ENCODE measurements at regions not wholly inside any gene's neighbourhood (a gene's known extent, or its start where the extent isn't known, plus 50 kb on each side); places are given as distances from the start of the nearest gene placed in this dataset.
A peak's percentile ranks its signal among the peaks of the same experiment; 100 is the strongest.

- Histone ChIP-seq H3K4me1 (ENCODE audit: control insufficient read depth in 4 of 4, insufficient read depth in 4 of 4, low read length in 3 of 4) (no peaks in the 10 kb centered on the region), H3K9me3 (ENCODE audit: control insufficient read depth in 4 of 4, low read length in 3 of 4) (no peaks in the 10 kb centered on the region), H3K36me3 (ENCODE audit: control insufficient read depth in 4 of 4, insufficient read depth in 3 of 4, low read depth in 1 of 4, low read length in 3 of 4) (no peaks in the 10 kb centered on the region), H3K9ac (ENCODE audit: low read depth in 1 of 2, low read length in 2 of 2) (no peak overlapping the region), H3K27ac (ENCODE audit: low read depth in 1 of 2, low read length in 2 of 2) (no peak overlapping the region), H3K27me3 (ENCODE audit: control insufficient read depth in 4 of 4, insufficient read depth in 4 of 4, low read length in 3 of 4) (peaks cover 0 to 2% (median 0%) of the 10 kb centered on the region in 4 donors), H3K4me3 (ENCODE audit: low read depth in 1 of 3, low read length in 3 of 3) (no peak overlapping the region)
- TF ChIP-seq NR2F2 (IDR thresholded peaks at IDR 0.05) (no peak), JUND (IDR thresholded peaks at IDR 0.05) (no peak)
- no peak for DNase-seq (ENCODE audit: low spot score)
Observed at GRCh38 chr13:44694291-44694690, 118.2 kb upstream of the TSC22D1 start.

GRCh38 chr13:44693156-44693764 lies 117.1 kb upstream of the TSC22D1 start:
- TF ChIP-seq RXRA (IDR thresholded peaks at IDR 0.05) (no peak), YY1 (IDR thresholded peaks at IDR 0.05) (peak; percentile 35)
- H3K9ac ChIP-seq (ENCODE audit: low read depth in 1 of 2, low read length in 2 of 2) = no peak overlapping the region
- H3K27ac ChIP-seq (ENCODE audit: low read depth in 1 of 2, low read length in 2 of 2) = no peak overlapping the region
- 76% methylated on average over 6 of the region's 6 CpGs for WGBS
- H3K4me1 ChIP-seq (ENCODE audit: control insufficient read depth in 4 of 4, insufficient read depth in 4 of 4, low read length in 3 of 4) = no peaks in the 10 kb centered on the region
- H3K4me3 ChIP-seq (ENCODE audit: low read depth in 1 of 3, low read length in 3 of 3) = no peak overlapping the region
- no peaks in the 10 kb centered on the region for H3K9me3 ChIP-seq (ENCODE audit: control insufficient read depth in 4 of 4, low read length in 3 of 4)
- peaks cover 0 to 2% (median 0%) of the 10 kb centered on the region in 4 donors for H3K27me3 ChIP-seq (ENCODE audit: control insufficient read depth in 4 of 4, insufficient read depth in 4 of 4, low read length in 3 of 4)
- H3K36me3 ChIP-seq (ENCODE audit: control insufficient read depth in 4 of 4, insufficient read depth in 3 of 4, low read depth in 1 of 4, low read length in 3 of 4) = no peaks in the 10 kb centered on the region
- no peak for DNase-seq (ENCODE audit: low spot score)

- Histone ChIP-seq H3K9ac (ENCODE audit: low read depth in 1 of 2, low read length in 2 of 2) (no peak overlapping the region), H3K27me3 (ENCODE audit: control insufficient read depth in 4 of 4, insufficient read depth in 4 of 4, low read length in 3 of 4) (peaks cover 0 to 2% (median 0%) of the 10 kb centered on the region in 4 donors), H3K4me1 (ENCODE audit: control insufficient read depth in 4 of 4, insufficient read depth in 4 of 4, low read length in 3 of 4) (no peaks in the 10 kb centered on the region), H3K36me3 (ENCODE audit: control insufficient read depth in 4 of 4, insufficient read depth in 3 of 4, low read depth in 1 of 4, low read length in 3 of 4) (no peaks in the 10 kb centered on the region), H3K4me3 (ENCODE audit: low read depth in 1 of 3, low read length in 3 of 3) (no peak overlapping the region), H3K9me3 (ENCODE audit: control insufficient read depth in 4 of 4, low read length in 3 of 4) (no peaks in the 10 kb centered on the region), H3K27ac (ENCODE audit: low read depth in 1 of 2, low read length in 2 of 2) (no peak overlapping the region)
- TF ChIP-seq TAF1 (conservative IDR thresholded peaks at IDR 0.05) (no peak), REST (IDR thresholded peaks at IDR 0.05) (no peak), RXRA (IDR thresholded peaks at IDR 0.05) (no peak), ATF3 (IDR thresholded peaks at IDR 0.05) (no peak), MAX (IDR thresholded peaks at IDR 0.05) (no peak), GABPA (IDR thresholded peaks at IDR 0.05 in 1 of 2, conservative IDR thresholded peaks at IDR 0.05 in 1 of 2) (no peak), HNF4A (conservative IDR thresholded peaks at IDR 0.05) (no peak), NR2F2 (IDR thresholded peaks at IDR 0.05) (no peak), SP1 (IDR thresholded peaks at IDR 0.05) (no peak), EGR1 (IDR thresholded peaks at IDR 0.05; ENCODE audit: low read depth in 2 of 2) (no peak), JUND (IDR thresholded peaks at IDR 0.05) (no peak), RAD21 (IDR thresholded peaks at IDR 0.05) (no peak)
- 88% methylated on average over 2 of the region's 2 CpGs for WGBS
- no peak for DNase-seq (ENCODE audit: low spot score)
Observed at GRCh38 chr13:44692173-44692713, 116.1 kb upstream of the TSC22D1 start.

Data from liver (tissue), 7 donors.